ENCODE measurements at regions not wholly inside any gene's neighbourhood (a gene's known extent, or its start where the extent isn't known, plus 50 kb on each side); places are given as distances from the start of the nearest gene placed in this dataset.

GRCh38 chr17:21525464-21526130 is 149.4 kb downstream of the KCNJ12 start:
- TF ChIP-seq CTCF (IDR thresholded peaks at IDR 0.05) (no peak), POLR2A (IDR thresholded peaks at IDR 0.05) (no peak)

Data from uterus (tissue), 2 donors.